OCI-LY7 (cell line): ENCODE measurements at regions not wholly inside any gene's neighbourhood (a gene's known extent, or its start where the extent isn't known, plus 50 kb on each side); places are given as distances from the start of the nearest gene placed in this dataset. TPM values are rescaled to one million over a fixed set of nuclear protein-coding genes. Genes with fewer than 3 reads are reported as not detected.

Experiments
- small RNA-seq: library from RNA; depleted of rRNA; stranded (forward); fragments of <200 nt; gene quantifications from one replicate; pipeline ENCODE3, GENCODE V24; 2014

Small RNA genes lying in the stretch of these regions (small RNA-seq; reads per million reads assigned to genes)
- not detected for gene RPL38P3
